Natural killer cell (primary cell): ENCODE measurements at regions not wholly inside any gene's neighbourhood (a gene's known extent, or its start where the extent isn't known, plus 50 kb on each side); places are given as distances from the start of the nearest gene placed in this dataset.

Experiments
- ATAC-seq, 3 donors: fragments of 150-1000 bp in 2 of 3; fragments of 200-7000 bp in 1 of 3; cut with Tn5 transposase; 1 replicate in 1 of 3; 2 replicates in 2 of 3; pipeline ENCODE4 v1.10.0; 2021; ENCODE audit warnings: mild to moderate bottlenecking in 2 of 3, moderate library complexity in 2 of 3
- DNase-seq, 2 donors: peaks; one replicate each; pipeline versions ENCODE4 v3.0.0 to v3.0.0-alpha.2; 2013 to 2021; ENCODE audit warnings: mixed read lengths in 1 of 2
- H3K27ac ChIP-seq: one replicate; pipeline ENCODE4 v1.5.1; 2013; ENCODE audit warnings: mild to moderate bottlenecking, low read length
- H3K27me3 ChIP-seq: one replicate; pipeline ENCODE4 v1.6.1; 2013; ENCODE audit warnings: low read length; ENCODE audit not compliant: control insufficient read depth, insufficient read depth
- H3K36me3 ChIP-seq: one replicate; pipeline ENCODE4 v1.6.1; 2013; ENCODE audit warnings: low read length; ENCODE audit not compliant: control insufficient read depth, insufficient read depth
- H3K4me1 ChIP-seq: one replicate; pipeline ENCODE4 v1.6.1; 2013; ENCODE audit warnings: low read length; ENCODE audit not compliant: control insufficient read depth, insufficient read depth
- H3K4me3 ChIP-seq: one replicate; pipeline ENCODE4 v1.5.1; 2013; ENCODE audit warnings: low read length
- H3K9me3 ChIP-seq: one replicate; pipeline ENCODE4 v1.6.1; 2013; ENCODE audit warnings: low read length; ENCODE audit not compliant: control insufficient read depth, insufficient read depth
- H3K27ac Mint-ChIP-seq, 2 donors: one replicate each; pipeline ENCODE4 v1.8.0; 2022; ENCODE audit warnings: mild to moderate bottlenecking in 2 of 2, mixed read lengths in 2 of 2, moderate library complexity in 1 of 2
- H3K27me3 Mint-ChIP-seq, 2 donors: one replicate each; pipeline ENCODE4 v1.8.0; 2022; ENCODE audit warnings: low read depth in 2 of 2, mixed read lengths in 2 of 2
- H3K36me3 Mint-ChIP-seq: one replicate; pipeline ENCODE4 v1.8.0; 2022; ENCODE audit warnings: mixed read lengths
- H3K4me1 Mint-ChIP-seq, 2 donors: one replicate each; pipeline ENCODE4 v1.8.0; 2022; ENCODE audit warnings: mixed read lengths in 2 of 2
- H3K4me3 Mint-ChIP-seq: one replicate; pipeline ENCODE4 v1.8.0; 2022; ENCODE audit warnings: mild to moderate bottlenecking, moderate library complexity, mixed read lengths
- H3K9me3 Mint-ChIP-seq, 2 donors: one replicate each; pipeline ENCODE4 v1.8.0; 2022; ENCODE audit warnings: mixed read lengths in 2 of 2
- CTCF ChIP-seq: fragments of 200-600 bp; IDR thresholded peaks from one replicate; pipeline ENCODE4 v1.8.0; 2022; ENCODE audit warnings: antibody characterized with exemption
- WGBS: methylation state at CpG from one replicate; pipeline ENCODE4 v1.1.7; 2013; ENCODE audit warnings: missing lambda C conversion rate; ENCODE audit not compliant: insufficient coverage; 5-methylcytosine and 5-hydroxymethylcytosine counted together
- intact Hi-C: fragments of 100-400 bp; cut with micrococcal nuclease; formaldehyde crosslinking; loops from one replicate; pipeline ENCODE4 v1.14.2; 2022

GRCh38 chr2:216553482-216554240 is 55.0 kb downstream of the RPL37A start:
- intact Hi-C loops: no loop called here
- WGBS: 90% methylated on average over 10 of the region's 12 CpGs
- no peak overlapping the region for H3K4me3 ChIP-seq
- DNase-seq (no peak), ATAC-seq (peak in 1 of 3 donors; percentile 14)
- Mint-ChIP-seq H3K36me3 (no peaks in the 10 kb centered on the region), H3K9me3 (no peaks in the 10 kb centered on the region), H3K4me1 (peaks cover 59 to 62% of the 10 kb centered on the region in 2 donors), H3K27ac (peak overlapping the region; percentile 68 to 81), H3K4me3 (peak overlapping the region; percentile 74), H3K27me3 (no peaks in the 10 kb centered on the region)
- H3K9me3 ChIP-seq: no peaks in the 10 kb centered on the region
- H3K36me3 ChIP-seq: no peaks in the 10 kb centered on the region
- H3K27me3 ChIP-seq: no peaks in the 10 kb centered on the region
- TF ChIP-seq CTCF: no peak
- peaks cover 36% of the 10 kb centered on the region for H3K4me1 ChIP-seq
- H3K27ac ChIP-seq: no peak overlapping the region

GRCh38 chr2:216554286-216554685 is 55.6 kb downstream of the RPL37A start:
- Mint-ChIP-seq H3K4me3 (peak overlapping the region; percentile 74), H3K36me3 (no peaks in the 10 kb centered on the region), H3K27ac (peak overlapping the region; percentile 68 to 81), H3K27me3 (no peaks in the 10 kb centered on the region), H3K9me3 (no peaks in the 10 kb centered on the region), H3K4me1 (peaks cover 59 to 62% of the 10 kb centered on the region in 2 donors)
- H3K27ac ChIP-seq: peak overlapping the region; percentile 66
- DNase-seq (peak; percentile 34 to 49), ATAC-seq (peak; percentile 80 to 98 (median 89))
- WGBS: 45% methylated on average over 2 of the region's 3 CpGs
- intact Hi-C loops: no loop called here
- no peaks in the 10 kb centered on the region for H3K27me3 ChIP-seq
- no peak for TF ChIP-seq CTCF
- H3K4me3 ChIP-seq: no peak overlapping the region
- peaks cover 36% of the 10 kb centered on the region for H3K4me1 ChIP-seq
- H3K9me3 ChIP-seq: no peaks in the 10 kb centered on the region
- no peaks in the 10 kb centered on the region for H3K36me3 ChIP-seq

- intact Hi-C loops: no loop called here
- no peak for ATAC-seq
Measured at GRCh38 chr2:216554755-216555154, 56.1 kb downstream of the RPL37A start.

More at GRCh38 chr2:216554755-216555154, 56.1 kb downstream of the RPL37A start:
- Histone ChIP-seq H3K4me1 (peaks cover 36% of the 10 kb centered on the region), H3K27ac (peak overlapping the region; percentile 66), H3K9me3 (no peaks in the 10 kb centered on the region), H3K36me3 (no peaks in the 10 kb centered on the region), H3K27me3 (no peaks in the 10 kb centered on the region), H3K4me3 (no peak overlapping the region)
- H3K4me3 Mint-ChIP-seq: peak overlapping the region; percentile 74
- DNase-seq: no peak
- TF ChIP-seq CTCF: no peak
- H3K36me3 Mint-ChIP-seq: no peaks in the 10 kb centered on the region
- no peaks in the 10 kb centered on the region for H3K9me3 Mint-ChIP-seq
- 42% methylated on average over 1 of the region's 1 CpG for WGBS
- peaks cover 59 to 62% of the 10 kb centered on the region in 2 donors for H3K4me1 Mint-ChIP-seq
- H3K27ac Mint-ChIP-seq: peak overlapping the region; percentile 68 to 81
- H3K27me3 Mint-ChIP-seq: no peaks in the 10 kb centered on the region
